ENCODE measurements at regions not wholly inside any gene's neighbourhood (a gene's known extent, or its start where the extent isn't known, plus 50 kb on each side); places are given as distances from the start of the nearest gene placed in this dataset.

- TF ChIP-seq, protein P1, sequence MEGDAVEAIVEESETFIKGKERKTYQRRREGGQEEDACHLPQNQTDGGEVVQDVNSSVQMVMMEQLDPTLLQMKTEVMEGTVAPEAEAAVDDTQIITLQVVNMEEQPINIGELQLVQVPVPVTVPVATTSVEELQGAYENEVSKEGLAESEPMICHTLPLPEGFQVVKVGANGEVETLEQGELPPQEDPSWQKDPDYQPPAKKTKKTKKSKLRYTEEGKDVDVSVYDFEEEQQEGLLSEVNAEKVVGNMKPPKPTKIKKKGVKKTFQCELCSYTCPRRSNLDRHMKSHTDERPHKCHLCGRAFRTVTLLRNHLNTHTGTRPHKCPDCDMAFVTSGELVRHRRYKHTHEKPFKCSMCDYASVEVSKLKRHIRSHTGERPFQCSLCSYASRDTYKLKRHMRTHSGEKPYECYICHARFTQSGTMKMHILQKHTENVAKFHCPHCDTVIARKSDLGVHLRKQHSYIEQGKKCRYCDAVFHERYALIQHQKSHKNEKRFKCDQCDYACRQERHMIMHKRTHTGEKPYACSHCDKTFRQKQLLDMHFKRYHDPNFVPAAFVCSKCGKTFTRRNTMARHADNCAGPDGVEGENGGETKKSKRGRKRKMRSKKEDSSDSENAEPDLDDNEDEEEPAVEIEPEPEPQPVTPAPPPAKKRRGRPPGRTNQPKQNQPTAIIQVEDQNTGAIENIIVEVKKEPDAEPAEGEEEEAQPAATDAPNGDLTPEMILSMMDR (IDR thresholded peaks at IDR 0.05; ENCODE audit: insufficient read depth, low read length), result no peak
- TF ChIP-seq SPI1 (IDR thresholded peaks at IDR 0.05; ENCODE audit: borderline replicate concordance, low read depth) (no peak), POLR2AphosphoS5 (IDR thresholded peaks at IDR 0.05; ENCODE audit: low read depth) (no peak), GABPA (IDR thresholded peaks at IDR 0.05; ENCODE audit: low read depth) (no peak)
- TF ChIP-seq, protein P2, sequence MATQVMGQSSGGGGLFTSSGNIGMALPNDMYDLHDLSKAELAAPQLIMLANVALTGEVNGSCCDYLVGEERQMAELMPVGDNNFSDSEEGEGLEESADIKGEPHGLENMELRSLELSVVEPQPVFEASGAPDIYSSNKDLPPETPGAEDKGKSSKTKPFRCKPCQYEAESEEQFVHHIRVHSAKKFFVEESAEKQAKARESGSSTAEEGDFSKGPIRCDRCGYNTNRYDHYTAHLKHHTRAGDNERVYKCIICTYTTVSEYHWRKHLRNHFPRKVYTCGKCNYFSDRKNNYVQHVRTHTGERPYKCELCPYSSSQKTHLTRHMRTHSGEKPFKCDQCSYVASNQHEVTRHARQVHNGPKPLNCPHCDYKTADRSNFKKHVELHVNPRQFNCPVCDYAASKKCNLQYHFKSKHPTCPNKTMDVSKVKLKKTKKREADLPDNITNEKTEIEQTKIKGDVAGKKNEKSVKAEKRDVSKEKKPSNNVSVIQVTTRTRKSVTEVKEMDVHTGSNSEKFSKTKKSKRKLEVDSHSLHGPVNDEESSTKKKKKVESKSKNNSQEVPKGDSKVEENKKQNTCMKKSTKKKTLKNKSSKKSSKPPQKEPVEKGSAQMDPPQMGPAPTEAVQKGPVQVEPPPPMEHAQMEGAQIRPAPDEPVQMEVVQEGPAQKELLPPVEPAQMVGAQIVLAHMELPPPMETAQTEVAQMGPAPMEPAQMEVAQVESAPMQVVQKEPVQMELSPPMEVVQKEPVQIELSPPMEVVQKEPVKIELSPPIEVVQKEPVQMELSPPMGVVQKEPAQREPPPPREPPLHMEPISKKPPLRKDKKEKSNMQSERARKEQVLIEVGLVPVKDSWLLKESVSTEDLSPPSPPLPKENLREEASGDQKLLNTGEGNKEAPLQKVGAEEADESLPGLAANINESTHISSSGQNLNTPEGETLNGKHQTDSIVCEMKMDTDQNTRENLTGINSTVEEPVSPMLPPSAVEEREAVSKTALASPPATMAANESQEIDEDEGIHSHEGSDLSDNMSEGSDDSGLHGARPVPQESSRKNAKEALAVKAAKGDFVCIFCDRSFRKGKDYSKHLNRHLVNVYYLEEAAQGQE (IDR thresholded peaks at IDR 0.05; ENCODE audit: insufficient replicate concordance, low read depth), result no peak
Measured at GRCh38 chr3:35114686-35115085, 524.6 kb upstream of the ARPP21 start.

Measured in HL-60 (cell line).